AG09319 (cell line): ENCODE measurements at regions not wholly inside any gene's neighbourhood (a gene's known extent, or its start where the extent isn't known, plus 50 kb on each side); places are given as distances from the start of the nearest gene placed in this dataset.

Experiments used
- DNase-seq: peaks from one replicate; pipeline ENCODE4 v3.0.0-alpha.2; 2010; ENCODE audit warnings: low read depth; ENCODE audit errors: extremely low read depth
- CTCF ChIP-seq: IDR thresholded peaks from 2 replicates; pipeline ENCODE4 v1.5.1; 2011; ENCODE audit warnings: low read depth, mild to moderate bottlenecking, inconsistent platforms, low read length, moderate library complexity

- no peak for DNase-seq
- TF ChIP-seq CTCF = no peak
These were observed 1443.5 kb downstream of the FAM133A start for GRCh38 chrX:95117556-95117955.

GRCh38 chrX:95145848-95146490 is 1472.0 kb downstream of the FAM133A start:
- no peak for TF ChIP-seq CTCF
- DNase-seq = no peak

- no peak for DNase-seq
- no peak for TF ChIP-seq CTCF
These were observed 1478.8 kb downstream of the FAM133A start for GRCh38 chrX:95152810-95153209.

- no peak for TF ChIP-seq CTCF
- no peak for DNase-seq
These were observed 1482.6 kb downstream of the FAM133A start for GRCh38 chrX:95156566-95156965.
